Lung (tissue), 11 donors: ENCODE measurements at regions not wholly inside any gene's neighbourhood (a gene's known extent, or its start where the extent isn't known, plus 50 kb on each side); places are given as distances from the start of the nearest gene placed in this dataset.

Source experiments
- ATAC-seq: fragments of 200-7000 bp; cut with Tn5 transposase; one replicate; pipeline ENCODE4 v1.9.1; 2020; ENCODE audit warnings: moderate number of reproducible peaks; ENCODE audit not compliant: insufficient read depth, low FRiP score
- DNase-seq, 3 donors: peaks; one replicate each; pipeline ENCODE4 v3.0.0-alpha.2; 2013 to 2017
- H3K27ac ChIP-seq, 2 donors: one replicate each; pipeline ENCODE4 v1.5.1; 2013; ENCODE audit warnings: mild to moderate bottlenecking in 2 of 2, moderate library complexity in 2 of 2, control low read depth in 1 of 2, inconsistent platforms in 1 of 2, low read depth in 1 of 2, low read length in 1 of 2
- H3K27me3 ChIP-seq, 3 donors: one replicate each; pipeline ENCODE4 v1.5.1; 2013; ENCODE audit warnings: low read length in 2 of 3; ENCODE audit not compliant: control insufficient read depth in 3 of 3, insufficient read depth in 3 of 3
- H3K36me3 ChIP-seq, 4 donors: one replicate each; pipeline ENCODE4 v1.5.1; 2013; ENCODE audit warnings: low read length in 4 of 4, mild to moderate bottlenecking in 1 of 4, moderate library complexity in 1 of 4; ENCODE audit not compliant: control insufficient read depth in 4 of 4, insufficient read depth in 4 of 4
- H3K4me1 ChIP-seq, 5 donors: one replicate each; pipeline ENCODE4 v1.5.1; 2013; ENCODE audit warnings: low read length in 5 of 5, mild to moderate bottlenecking in 2 of 5, moderate library complexity in 1 of 5; ENCODE audit not compliant: control insufficient read depth in 5 of 5, insufficient read depth in 5 of 5
- H3K4me3 ChIP-seq: one replicate; pipeline ENCODE4 v1.5.1; 2013; ENCODE audit warnings: mild to moderate bottlenecking, control low read depth, moderate library complexity
- H3K9ac ChIP-seq, 2 donors: one replicate each; pipeline ENCODE4 v1.5.1; 2013; ENCODE audit warnings: low read length in 2 of 2, control low read depth in 1 of 2; ENCODE audit not compliant: insufficient read depth in 1 of 2
- H3K9me3 ChIP-seq, 4 donors: one replicate each; pipeline ENCODE4 v1.5.1; 2013; ENCODE audit warnings: low read length in 3 of 4, mild to moderate bottlenecking in 1 of 4, moderate library complexity in 1 of 4; ENCODE audit not compliant: control insufficient read depth in 4 of 4, insufficient read depth in 3 of 4
- WGBS, 2 donors: extraction: QIAGEN DNeasy Blood & Tissue Kit; methylation state at CpG; one replicate each; pipeline ENCODE4 v1.1.7; 2013; 5-methylcytosine and 5-hydroxymethylcytosine counted together
- TF ChIP-seq, protein P1 (sequence below): IDR thresholded peaks from 2 replicates; pipeline ENCODE4 v1.5.1; 2012; ENCODE audit warnings: mild to moderate bottlenecking; ENCODE audit errors: control extremely low read depth, extremely low read depth
- donor health status: control.
- donor health status: control.
- donor health status: Bipolar disorder and iron deficiency.
- donor health status: healthy.
- donor health status: DM: yes; HTN: yes; CAD: no.

GRCh38 chr6:84466511-84466910, 239.1 kb upstream of the CEP162 start:
- WGBS, 2 donors: 42 to 47% methylated on average over 4 of the region's 4 CpGs
- no peak overlapping the region for H3K4me3 ChIP-seq
- DNase-seq: no peak
- no peaks in the 10 kb centered on the region for H3K4me1 ChIP-seq
- TF ChIP-seq, protein P1, sequence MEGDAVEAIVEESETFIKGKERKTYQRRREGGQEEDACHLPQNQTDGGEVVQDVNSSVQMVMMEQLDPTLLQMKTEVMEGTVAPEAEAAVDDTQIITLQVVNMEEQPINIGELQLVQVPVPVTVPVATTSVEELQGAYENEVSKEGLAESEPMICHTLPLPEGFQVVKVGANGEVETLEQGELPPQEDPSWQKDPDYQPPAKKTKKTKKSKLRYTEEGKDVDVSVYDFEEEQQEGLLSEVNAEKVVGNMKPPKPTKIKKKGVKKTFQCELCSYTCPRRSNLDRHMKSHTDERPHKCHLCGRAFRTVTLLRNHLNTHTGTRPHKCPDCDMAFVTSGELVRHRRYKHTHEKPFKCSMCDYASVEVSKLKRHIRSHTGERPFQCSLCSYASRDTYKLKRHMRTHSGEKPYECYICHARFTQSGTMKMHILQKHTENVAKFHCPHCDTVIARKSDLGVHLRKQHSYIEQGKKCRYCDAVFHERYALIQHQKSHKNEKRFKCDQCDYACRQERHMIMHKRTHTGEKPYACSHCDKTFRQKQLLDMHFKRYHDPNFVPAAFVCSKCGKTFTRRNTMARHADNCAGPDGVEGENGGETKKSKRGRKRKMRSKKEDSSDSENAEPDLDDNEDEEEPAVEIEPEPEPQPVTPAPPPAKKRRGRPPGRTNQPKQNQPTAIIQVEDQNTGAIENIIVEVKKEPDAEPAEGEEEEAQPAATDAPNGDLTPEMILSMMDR: no peak
- no peak for ATAC-seq
- H3K27me3 ChIP-seq: no peaks in the 10 kb centered on the region
- H3K9ac ChIP-seq: no peak overlapping the region
- H3K9me3 ChIP-seq: no peaks in the 10 kb centered on the region
- H3K27ac ChIP-seq: no peak overlapping the region
- no peaks in the 10 kb centered on the region for H3K36me3 ChIP-seq

DNA sequence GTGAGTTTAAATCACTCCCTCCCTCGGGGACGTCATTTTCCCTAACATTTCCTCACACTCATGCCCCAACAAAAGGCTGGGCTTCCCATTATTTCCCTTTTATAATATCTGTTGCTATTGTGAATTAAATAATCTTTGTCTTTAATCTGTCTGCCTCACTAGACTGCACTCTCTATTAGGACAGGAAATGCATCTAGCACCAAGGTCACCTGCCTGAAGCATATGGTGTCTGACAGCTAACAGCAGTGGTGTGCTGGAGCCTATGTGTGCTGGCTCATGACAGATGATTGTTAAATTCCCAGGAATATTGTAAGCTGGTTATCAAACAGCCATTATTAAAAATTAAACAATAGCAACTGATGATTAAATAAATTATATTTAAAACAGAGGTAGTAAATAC, 237.0 kb upstream of the CEP162 start:
- ATAC-seq: no peak
- WGBS, 2 donors: 72 to 81% methylated on average over 2 of the region's 2 CpGs

GRCh38 chr6:84462698-84463097, 235.3 kb upstream of the CEP162 start:
- WGBS, 2 donors: 75 to 88% methylated on average over 1 of the region's 1 CpG
- ATAC-seq (no peak), DNase-seq (no peak)
- Histone ChIP-seq H3K9ac (no peak overlapping the region), H3K27me3 (no peaks in the 10 kb centered on the region), H3K9me3 (no peaks in the 10 kb centered on the region), H3K27ac (no peak overlapping the region), H3K36me3 (no peaks in the 10 kb centered on the region), H3K4me1 (no peaks in the 10 kb centered on the region), H3K4me3 (no peak overlapping the region)
- TF ChIP-seq, protein P1: no peak

More for the DNA sequence above, 237.0 kb upstream of the CEP162 start:
- TF ChIP-seq, protein P1: no peak
- H3K27ac ChIP-seq: no peak overlapping the region
- H3K4me3 ChIP-seq: no peak overlapping the region
- H3K4me1 ChIP-seq: no peaks in the 10 kb centered on the region
- no peaks in the 10 kb centered on the region for H3K27me3 ChIP-seq
- no peaks in the 10 kb centered on the region for H3K36me3 ChIP-seq
- no peaks in the 10 kb centered on the region for H3K9me3 ChIP-seq
- no peak overlapping the region for H3K9ac ChIP-seq
- no peak for DNase-seq

GRCh38 chr6:84461461-84461860, 234.0 kb upstream of the CEP162 start:
- H3K36me3 ChIP-seq: no peaks in the 10 kb centered on the region
- no peaks in the 10 kb centered on the region for H3K27me3 ChIP-seq
- no peak for DNase-seq
- TF ChIP-seq, protein P1: no peak
- H3K4me1 ChIP-seq: no peaks in the 10 kb centered on the region
- no peak overlapping the region for H3K9ac ChIP-seq
- no peak overlapping the region for H3K4me3 ChIP-seq
- 86 to 89% methylated on average over 4 of the region's 4 CpGs for WGBS, 2 donors
- ATAC-seq: no peak
- no peaks in the 10 kb centered on the region for H3K9me3 ChIP-seq
- no peak overlapping the region for H3K27ac ChIP-seq
